Activated CD4-positive, alpha-beta T cell treated with anti-CD3 and anti-CD28 coated beads for 36 hours (primary cell): ENCODE measurements at regions not wholly inside any gene's neighbourhood (a gene's known extent, or its start where the extent isn't known, plus 50 kb on each side); places are given as distances from the start of the nearest gene placed in this dataset.

Source experiments
- ATAC-seq: fragments of 200-7000 bp; cut with Tn5 transposase; one replicate; pipeline ENCODE4 v1.10.0; 2021; ENCODE audit warnings: mild to moderate bottlenecking, moderate library complexity
- CTCF ChIA-PET: fragments of 350-600 bp; sonication (Branson Sonifier 250); formaldehyde crosslinking; loops from one replicate; lab custom pipeline; 2021; ENCODE audit warnings: antibody characterized with exemption; lab: Charles Lee
- POLR2A ChIA-PET: fragments of 350-600 bp; sonication (Branson Sonifier 250); formaldehyde crosslinking; loops from one replicate; lab custom pipeline; 2021; ENCODE audit warnings: antibody characterized with exemption, inconsistent platforms; lab: Charles Lee
- DNase-seq: peaks from one replicate; pipeline ENCODE4 v3.0.0-alpha.2; 2020
- H3K27ac Mint-ChIP-seq: one replicate; pipeline ENCODE4 v1.8.0; 2021; ENCODE audit warnings: mixed read lengths
- H3K27me3 Mint-ChIP-seq: one replicate; pipeline ENCODE4 v1.8.0; 2021; ENCODE audit warnings: mixed read lengths
- H3K36me3 Mint-ChIP-seq: one replicate; pipeline ENCODE4 v1.8.0; 2021; ENCODE audit warnings: low read depth, mixed read lengths
- H3K4me1 Mint-ChIP-seq: one replicate; pipeline ENCODE4 v1.8.0; 2021; ENCODE audit warnings: mixed read lengths
- H3K4me3 Mint-ChIP-seq: one replicate; pipeline ENCODE4 v1.8.0; 2021; ENCODE audit warnings: mild to moderate bottlenecking, moderate library complexity, mixed read lengths
- H3K9me3 Mint-ChIP-seq: one replicate; pipeline ENCODE4 v1.8.0; 2021; ENCODE audit warnings: low read depth, mixed read lengths
- intact Hi-C, 2 experiments: fragments of 100-400 bp; cut with DNase I in 1 of 2; cut with micrococcal nuclease in 1 of 2; formaldehyde crosslinking; loops; one replicate each; pipeline versions ENCODE4 v1.14.2 to v1.15.1; 2022 to 2024; cut with DNase I, micrococcal nuclease

DNA sequence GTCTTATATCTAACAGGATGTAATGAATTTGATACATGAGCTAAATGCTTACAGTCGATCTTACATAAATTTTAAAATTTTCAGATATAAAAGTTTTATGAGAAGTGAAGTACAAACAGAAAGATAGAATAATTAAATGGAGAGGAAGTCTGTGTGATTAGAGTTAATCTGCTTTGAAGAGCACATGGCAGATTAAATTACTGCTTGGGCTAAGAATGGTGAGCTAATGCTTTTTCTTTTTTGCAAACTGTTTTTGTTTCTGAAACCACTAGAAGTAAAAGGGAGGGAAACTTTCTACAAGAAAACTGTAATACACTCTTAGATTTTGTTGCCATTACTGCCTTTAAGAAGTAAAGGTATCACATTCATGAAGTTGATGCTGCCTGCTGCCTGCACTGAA lies 96.3 kb upstream of the SPRY2 start:
- intact Hi-C loops = no loop called here
- Mint-ChIP-seq H3K36me3 (no peaks in the 10 kb centered on the region), H3K27ac (no peak overlapping the region), H3K9me3 (peaks cover 2% of the 10 kb centered on the region), H3K27me3 (no peaks in the 10 kb centered on the region), H3K4me1 (no peaks in the 10 kb centered on the region), H3K4me3 (no peak overlapping the region)
- CTCF ChIA-PET = no interaction called here
- POLR2A ChIA-PET = interaction anchor here (0.6 kb wide), 1 partner anchor 98 kb away, joined by 6 read pairs; no protein-coding TSS in a partner anchor
- DNase-seq = no peak
- ATAC-seq = no peak

DNA sequence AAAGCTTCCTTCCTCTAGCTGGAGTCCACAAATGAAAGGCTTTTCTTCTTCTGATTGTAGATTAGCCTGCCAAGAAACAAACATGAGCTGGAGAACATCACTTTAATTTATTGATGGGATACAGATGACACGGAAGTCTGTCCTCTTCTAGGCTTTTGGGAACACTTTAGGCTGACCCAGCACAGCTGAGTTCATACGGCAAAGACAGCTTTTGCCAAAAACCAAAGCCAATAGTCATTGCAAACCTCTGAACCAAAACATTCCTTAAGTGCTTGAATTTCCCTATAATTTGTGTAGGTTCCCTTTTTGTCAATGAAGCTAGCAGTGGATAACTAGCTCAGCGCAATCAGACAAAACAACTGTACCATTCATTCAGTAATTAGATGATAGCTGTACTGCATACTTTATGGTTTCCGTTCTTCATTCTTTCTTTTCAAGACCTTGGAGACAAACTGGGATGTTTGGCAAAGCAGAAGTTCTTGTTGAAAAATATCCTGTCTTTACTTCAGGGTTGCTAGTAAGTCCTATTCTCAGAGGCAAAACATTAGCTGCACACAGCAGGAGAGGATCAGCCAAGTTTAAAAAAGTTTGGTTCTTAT lies 95.7 kb upstream of the SPRY2 start:
- Mint-ChIP-seq H3K4me1 (no peaks in the 10 kb centered on the region), H3K4me3 (no peak overlapping the region), H3K27ac (no peak overlapping the region), H3K27me3 (no peaks in the 10 kb centered on the region), H3K36me3 (no peaks in the 10 kb centered on the region), H3K9me3 (peaks cover 2% of the 10 kb centered on the region)
- intact Hi-C loops = no loop called here
- ATAC-seq (no peak), DNase-seq (no peak)
- ChIA-PET POLR2A (interaction anchor here (0.6 kb wide), 1 partner anchor 97 kb away, joined by 6 read pairs; no protein-coding TSS in a partner anchor), CTCF (no interaction called here)

DNA sequence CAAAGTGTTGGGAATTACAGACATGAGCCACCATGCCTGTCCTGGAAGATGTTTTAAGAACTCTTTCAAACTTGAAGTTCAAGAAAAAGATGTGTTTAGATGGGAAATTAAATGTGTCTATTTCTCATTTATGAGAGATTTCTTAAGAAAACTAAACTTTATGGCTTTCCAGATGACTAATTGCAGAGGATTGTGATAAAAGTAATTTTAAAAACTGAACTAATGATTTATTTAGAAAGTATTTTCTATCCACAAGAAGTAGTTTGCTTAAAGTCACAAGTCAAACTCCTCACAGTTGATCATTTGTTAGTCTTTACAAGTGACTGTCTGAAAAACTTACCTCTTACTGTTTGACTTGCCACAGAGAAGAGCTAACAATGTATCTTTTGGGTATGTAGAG lies 89.6 kb upstream of the SPRY2 start:
- Mint-ChIP-seq H3K27me3 (no peaks in the 10 kb centered on the region), H3K9me3 (peaks cover 2% of the 10 kb centered on the region), H3K4me1 (peaks cover 3% of the 10 kb centered on the region), H3K4me3 (no peak overlapping the region), H3K36me3 (no peaks in the 10 kb centered on the region), H3K27ac (no peak overlapping the region)
- CTCF ChIA-PET = no interaction called here
- POLR2A ChIA-PET = no interaction called here
- DNase-seq (no peak), ATAC-seq (no peak)
- intact Hi-C loops = no loop called here

- Mint-ChIP-seq H3K36me3 (no peaks in the 10 kb centered on the region), H3K4me3 (no peak overlapping the region), H3K27ac (no peak overlapping the region), H3K4me1 (peaks cover 3% of the 10 kb centered on the region), H3K9me3 (peaks cover 4% of the 10 kb centered on the region), H3K27me3 (no peaks in the 10 kb centered on the region)
- no peak for DNase-seq
- POLR2A ChIA-PET = no interaction called here
- CTCF ChIA-PET = no interaction called here
- intact Hi-C loops = no loop called here
- no peak for ATAC-seq
Observed at GRCh38 chr13:80428349-80429096, 87.6 kb upstream of the SPRY2 start.

DNA sequence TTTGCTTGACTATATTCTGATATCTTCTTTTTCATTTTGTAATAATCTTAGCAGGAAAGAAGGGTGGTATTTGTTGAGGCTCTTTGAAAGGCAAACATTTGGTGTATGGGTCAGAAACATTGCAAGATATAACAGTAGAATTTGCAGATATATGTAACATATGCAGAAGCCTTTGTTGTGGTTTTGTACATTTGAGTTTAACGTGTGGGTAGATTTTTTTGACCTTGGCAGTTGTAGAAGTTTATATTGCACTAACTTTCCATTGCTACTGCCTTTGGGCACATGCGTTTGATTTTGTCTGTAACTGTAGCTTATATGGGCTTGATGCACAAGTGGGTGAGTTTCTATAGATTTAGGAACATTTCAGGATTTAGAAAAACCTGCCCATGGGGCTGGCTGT lies 78.5 kb upstream of the SPRY2 start:
- ATAC-seq = no peak
- ChIA-PET POLR2A (no interaction called here), CTCF (no interaction called here)
- peaks cover 6% of the 10 kb centered on the region for H3K9me3 Mint-ChIP-seq
- no peak overlapping the region for H3K27ac Mint-ChIP-seq
- H3K4me1 Mint-ChIP-seq = no peaks in the 10 kb centered on the region
- intact Hi-C loops = no loop called here
- DNase-seq = no peak
- H3K36me3 Mint-ChIP-seq = no peaks in the 10 kb centered on the region
- no peak overlapping the region for H3K4me3 Mint-ChIP-seq
- no peaks in the 10 kb centered on the region for H3K27me3 Mint-ChIP-seq

DNA sequence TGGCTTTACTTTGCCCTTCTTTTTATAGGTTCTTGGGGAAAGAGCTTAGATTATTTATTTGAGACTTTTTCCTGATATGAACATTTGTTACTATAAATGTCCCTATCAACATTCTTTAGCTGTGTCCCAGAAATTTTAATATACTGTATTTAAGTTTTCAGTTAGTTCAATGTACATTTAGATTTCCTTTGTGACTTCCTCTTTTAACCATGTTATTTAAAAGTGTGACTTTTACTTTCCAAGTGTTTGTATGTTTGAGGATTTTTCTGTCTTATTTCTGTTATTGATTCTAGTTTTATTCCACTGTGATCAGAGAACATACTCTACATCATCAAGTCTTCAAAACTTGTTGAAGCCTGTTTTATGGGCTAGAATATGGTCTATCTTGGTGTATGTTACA lies 72.7 kb upstream of the SPRY2 start:
- no peaks in the 10 kb centered on the region for H3K36me3 Mint-ChIP-seq
- DNase-seq = no peak
- H3K4me3 Mint-ChIP-seq = no peak overlapping the region
- ATAC-seq = no peak
- ChIA-PET CTCF (interaction anchor here (0.5 kb wide), 1 partner anchor 11 kb away, joined by 3 read pairs; no protein-coding TSS in a partner anchor), POLR2A (no interaction called here)
- intact Hi-C loops = no loop called here
- no peaks in the 10 kb centered on the region for H3K27me3 Mint-ChIP-seq
- no peaks in the 10 kb centered on the region for H3K4me1 Mint-ChIP-seq
- H3K9me3 Mint-ChIP-seq = no peaks in the 10 kb centered on the region
- H3K27ac Mint-ChIP-seq = no peak overlapping the region

- Mint-ChIP-seq H3K27me3 (no peaks in the 10 kb centered on the region), H3K4me3 (no peak overlapping the region), H3K4me1 (no peaks in the 10 kb centered on the region), H3K36me3 (no peaks in the 10 kb centered on the region), H3K27ac (no peak overlapping the region), H3K9me3 (peaks cover 23% of the 10 kb centered on the region)
- intact Hi-C loops = loop anchor here in 1 of 2 experiments (10.0 kb wide), 1 partner anchor 727 kb away; no protein-coding TSS in a partner anchor
- POLR2A ChIA-PET = no interaction called here
- CTCF ChIA-PET = no interaction called here
- peak; percentile 12 for DNase-seq
- no peak for ATAC-seq
Observed at GRCh38 chr13:80408270-80408669, 67.3 kb upstream of the SPRY2 start.

DNA sequence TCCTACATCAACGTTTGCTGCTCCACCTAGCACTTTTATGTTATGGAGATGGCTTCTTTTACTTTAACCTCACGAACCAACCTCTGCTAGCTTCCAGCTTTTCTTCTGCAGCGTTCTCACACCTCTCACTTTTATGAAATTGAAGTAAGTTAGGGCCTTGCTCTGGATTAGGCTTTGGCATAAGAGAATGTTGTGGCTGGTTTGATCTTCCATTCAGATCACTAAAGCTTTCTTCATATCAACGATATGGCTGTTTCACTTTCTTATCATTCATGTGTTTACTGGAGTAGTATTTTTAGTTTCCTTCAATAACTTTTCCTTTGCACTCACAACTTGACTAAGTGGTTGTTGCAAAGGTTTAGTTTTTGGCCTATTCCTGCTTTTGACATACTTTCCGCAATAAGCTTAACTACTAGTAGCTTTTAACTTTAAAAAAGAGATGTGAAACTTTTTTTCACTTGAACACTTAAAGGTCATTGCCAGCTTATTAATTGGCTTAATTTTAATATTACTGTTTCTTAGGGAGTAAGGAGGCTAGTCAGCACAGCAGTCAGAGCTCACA lies 60.0 kb upstream of the SPRY2 start:
- H3K27me3 Mint-ChIP-seq = peaks cover 3% of the 10 kb centered on the region
- H3K4me3 Mint-ChIP-seq = no peak overlapping the region
- no peak for DNase-seq
- no peak overlapping the region for H3K27ac Mint-ChIP-seq
- CTCF ChIA-PET = interaction anchor here (0.9 to 2.1 kb wide), 6 partner anchors 10 to 62 kb away, joined by 3 to 5 read pairs (median 3); no protein-coding TSS in a partner anchor
- peak; percentile 42 for ATAC-seq
- POLR2A ChIA-PET = interaction anchor here (0.6 kb wide), 1 partner anchor 725 kb away, joined by 7 read pairs; no protein-coding TSS in a partner anchor
- intact Hi-C loops = loop anchor here in 1 of 2 experiments (10.0 kb wide), 1 partner anchor 734 kb away; no protein-coding TSS in a partner anchor
- H3K9me3 Mint-ChIP-seq = peaks cover 21% of the 10 kb centered on the region
- H3K4me1 Mint-ChIP-seq = peaks cover 27% of the 10 kb centered on the region
- no peaks in the 10 kb centered on the region for H3K36me3 Mint-ChIP-seq

- peaks cover 27% of the 10 kb centered on the region for H3K4me1 Mint-ChIP-seq
- intact Hi-C loops = loop anchor here in 1 of 2 experiments (10.0 kb wide), 1 partner anchor 734 kb away; no protein-coding TSS in a partner anchor
- DNase-seq = no peak
- no peaks in the 10 kb centered on the region for H3K36me3 Mint-ChIP-seq
- ChIA-PET POLR2A (interaction anchor here (0.6 kb wide), 2 partner anchors 725 to 1754 kb away, joined by 7 to 10 read pairs; no protein-coding TSS in a partner anchor), CTCF (interaction anchor here (0.9 to 2.1 kb wide), 5 partner anchors 9 to 61 kb away, joined by 3 to 5 read pairs (median 3); no protein-coding TSS in a partner anchor)
- ATAC-seq = peak; percentile 11
- H3K4me3 Mint-ChIP-seq = no peak overlapping the region
- peaks cover 16% of the 10 kb centered on the region for H3K9me3 Mint-ChIP-seq
- H3K27me3 Mint-ChIP-seq = peaks cover 3% of the 10 kb centered on the region
- no peak overlapping the region for H3K27ac Mint-ChIP-seq
Observed at GRCh38 chr13:80400164-80400864, 59.4 kb upstream of the SPRY2 start.

GRCh38 chr13:80399340-80400163 lies 58.6 kb upstream of the SPRY2 start:
- DNase-seq (peak; percentile 28), ATAC-seq (peak; percentile 50)
- peak overlapping the region; percentile 55 for H3K27ac Mint-ChIP-seq
- POLR2A ChIA-PET = interaction anchor here (0.6 kb wide), 1 partner anchor 1753 kb away, joined by 10 read pairs; no protein-coding TSS in a partner anchor
- H3K4me1 Mint-ChIP-seq = peaks cover 27% of the 10 kb centered on the region
- CTCF ChIA-PET = interaction anchor here (0.7 to 2.1 kb wide), 2 partner anchors 15 to 1324 kb away, joined by 3 to 5 read pairs; no protein-coding TSS in a partner anchor
- H3K9me3 Mint-ChIP-seq = peaks cover 10% of the 10 kb centered on the region
- no peak overlapping the region for H3K4me3 Mint-ChIP-seq
- H3K27me3 Mint-ChIP-seq = peaks cover 3% of the 10 kb centered on the region
- no peaks in the 10 kb centered on the region for H3K36me3 Mint-ChIP-seq
- intact Hi-C loops = loop anchor here in 1 of 2 experiments (10.0 kb wide), 1 partner anchor 735 kb away; no protein-coding TSS in a partner anchor
